ENCODE measurements at regions not wholly inside any gene's neighbourhood (a gene's known extent, or its start where the extent isn't known, plus 50 kb on each side); places are given as distances from the start of the nearest gene placed in this dataset.

DNA sequence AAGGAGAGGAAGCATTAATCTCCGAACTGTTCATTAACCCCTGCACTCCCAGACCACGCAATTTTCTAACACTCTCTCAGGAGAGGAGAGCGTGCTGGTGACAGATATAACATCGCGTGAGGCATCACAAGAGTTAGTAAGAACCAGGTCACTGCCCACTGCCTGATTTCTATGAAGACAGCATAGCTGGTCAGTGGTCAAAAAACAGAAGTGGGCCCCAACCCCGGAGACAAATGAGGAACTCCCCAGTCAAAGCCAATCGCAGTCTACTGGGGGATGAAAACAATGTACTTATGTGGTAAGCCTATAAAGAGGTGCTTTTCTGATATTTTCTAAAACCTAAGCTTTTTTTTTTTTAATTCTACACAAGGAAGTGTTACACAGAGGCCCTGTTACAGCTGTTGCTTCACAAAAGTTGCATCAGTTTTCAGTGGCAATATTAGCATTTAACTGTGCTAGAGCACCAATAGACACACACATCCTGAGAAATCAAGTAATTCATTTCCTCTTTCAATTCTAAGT is 231.8 kb upstream of the IRF2BP2 start:
- peaks cover 41% of the 10 kb centered on the region for H3K4me1 Mint-ChIP-seq
- peak overlapping the region; percentile 3 to 69 (median 16) for H3K27ac Mint-ChIP-seq
- H3K27me3 Mint-ChIP-seq (ENCODE audit: low read depth) = no peaks in the 10 kb centered on the region
- TF ChIP-seq, protein P1, sequence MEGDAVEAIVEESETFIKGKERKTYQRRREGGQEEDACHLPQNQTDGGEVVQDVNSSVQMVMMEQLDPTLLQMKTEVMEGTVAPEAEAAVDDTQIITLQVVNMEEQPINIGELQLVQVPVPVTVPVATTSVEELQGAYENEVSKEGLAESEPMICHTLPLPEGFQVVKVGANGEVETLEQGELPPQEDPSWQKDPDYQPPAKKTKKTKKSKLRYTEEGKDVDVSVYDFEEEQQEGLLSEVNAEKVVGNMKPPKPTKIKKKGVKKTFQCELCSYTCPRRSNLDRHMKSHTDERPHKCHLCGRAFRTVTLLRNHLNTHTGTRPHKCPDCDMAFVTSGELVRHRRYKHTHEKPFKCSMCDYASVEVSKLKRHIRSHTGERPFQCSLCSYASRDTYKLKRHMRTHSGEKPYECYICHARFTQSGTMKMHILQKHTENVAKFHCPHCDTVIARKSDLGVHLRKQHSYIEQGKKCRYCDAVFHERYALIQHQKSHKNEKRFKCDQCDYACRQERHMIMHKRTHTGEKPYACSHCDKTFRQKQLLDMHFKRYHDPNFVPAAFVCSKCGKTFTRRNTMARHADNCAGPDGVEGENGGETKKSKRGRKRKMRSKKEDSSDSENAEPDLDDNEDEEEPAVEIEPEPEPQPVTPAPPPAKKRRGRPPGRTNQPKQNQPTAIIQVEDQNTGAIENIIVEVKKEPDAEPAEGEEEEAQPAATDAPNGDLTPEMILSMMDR (IDR thresholded peaks at IDR 0.05; ENCODE audit: unreplicated experiment in 3 of 3) = no peak
- H3K36me3 Mint-ChIP-seq (ENCODE audit: low read depth) = no peaks in the 10 kb centered on the region
- H3K4me3 Mint-ChIP-seq = no peak overlapping the region
- H3K9me3 Mint-ChIP-seq = peaks cover 9% of the 10 kb centered on the region

- peak overlapping the region; percentile 3 to 69 (median 16) for H3K27ac Mint-ChIP-seq
- H3K9me3 Mint-ChIP-seq = peaks cover 9% of the 10 kb centered on the region
- H3K36me3 Mint-ChIP-seq (ENCODE audit: low read depth) = no peaks in the 10 kb centered on the region
- TF ChIP-seq, protein P1 (IDR thresholded peaks at IDR 0.05; ENCODE audit: unreplicated experiment in 3 of 3) = no peak
- H3K27me3 Mint-ChIP-seq (ENCODE audit: low read depth) = no peaks in the 10 kb centered on the region
- H3K4me3 Mint-ChIP-seq = no peak overlapping the region
- peaks cover 41% of the 10 kb centered on the region for H3K4me1 Mint-ChIP-seq
Measured at GRCh38 chr1:234841281-234841680, 231.3 kb upstream of the IRF2BP2 start.

- no peaks in the 10 kb centered on the region for H3K27me3 Mint-ChIP-seq (ENCODE audit: low read depth)
- peaks cover 41% of the 10 kb centered on the region for H3K4me1 Mint-ChIP-seq
- TF ChIP-seq, protein P1 (IDR thresholded peaks at IDR 0.05; ENCODE audit: unreplicated experiment in 3 of 3) = no peak
- H3K27ac Mint-ChIP-seq = peak overlapping the region in 1 of 3 experiments; percentile 16
- H3K9me3 Mint-ChIP-seq = peaks cover 7% of the 10 kb centered on the region
- no peak overlapping the region for H3K4me3 Mint-ChIP-seq
- H3K36me3 Mint-ChIP-seq (ENCODE audit: low read depth) = no peaks in the 10 kb centered on the region
Measured at GRCh38 chr1:234840843-234841242, 230.9 kb upstream of the IRF2BP2 start.

DNA sequence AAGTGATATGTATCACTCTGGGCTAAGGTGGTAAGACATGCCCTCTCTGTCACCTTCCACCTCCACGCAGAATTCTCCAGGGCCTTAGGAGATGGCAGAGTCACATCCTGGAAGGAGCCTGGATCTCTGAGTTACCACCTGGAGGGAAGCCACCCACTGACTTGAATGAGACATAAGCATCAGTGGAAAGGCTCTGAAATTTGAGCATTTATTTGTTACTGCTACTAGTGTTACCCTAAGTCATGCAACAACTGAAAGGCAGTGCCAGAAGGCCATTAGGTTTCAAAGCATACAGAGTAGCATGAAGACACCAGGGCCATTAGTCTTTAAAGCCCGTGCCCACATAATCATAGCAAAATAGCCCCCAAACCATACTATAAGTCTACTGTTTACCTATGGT is 230.3 kb upstream of the IRF2BP2 start:
- TF ChIP-seq, protein P1 (IDR thresholded peaks at IDR 0.05; ENCODE audit: unreplicated experiment in 3 of 3) = no peak
- H3K4me1 Mint-ChIP-seq = peaks cover 41% of the 10 kb centered on the region
- H3K9me3 Mint-ChIP-seq = peaks cover under 1% of the 10 kb centered on the region
- H3K4me3 Mint-ChIP-seq = no peak overlapping the region
- H3K27ac Mint-ChIP-seq = peak overlapping the region in 1 of 3 experiments; percentile 16
- no peaks in the 10 kb centered on the region for H3K27me3 Mint-ChIP-seq (ENCODE audit: low read depth)
- no peaks in the 10 kb centered on the region for H3K36me3 Mint-ChIP-seq (ENCODE audit: low read depth)

GRCh38 chr1:234839663-234840062 is 229.7 kb upstream of the IRF2BP2 start:
- Mint-ChIP-seq H3K36me3 (ENCODE audit: low read depth) (no peaks in the 10 kb centered on the region), H3K27me3 (ENCODE audit: low read depth) (no peaks in the 10 kb centered on the region), H3K27ac (no peak overlapping the region), H3K4me1 (peaks cover 37% of the 10 kb centered on the region), H3K4me3 (no peak overlapping the region), H3K9me3 (no peaks in the 10 kb centered on the region)
- TF ChIP-seq, protein P1 (IDR thresholded peaks at IDR 0.05; ENCODE audit: unreplicated experiment in 3 of 3) = no peak

DNA sequence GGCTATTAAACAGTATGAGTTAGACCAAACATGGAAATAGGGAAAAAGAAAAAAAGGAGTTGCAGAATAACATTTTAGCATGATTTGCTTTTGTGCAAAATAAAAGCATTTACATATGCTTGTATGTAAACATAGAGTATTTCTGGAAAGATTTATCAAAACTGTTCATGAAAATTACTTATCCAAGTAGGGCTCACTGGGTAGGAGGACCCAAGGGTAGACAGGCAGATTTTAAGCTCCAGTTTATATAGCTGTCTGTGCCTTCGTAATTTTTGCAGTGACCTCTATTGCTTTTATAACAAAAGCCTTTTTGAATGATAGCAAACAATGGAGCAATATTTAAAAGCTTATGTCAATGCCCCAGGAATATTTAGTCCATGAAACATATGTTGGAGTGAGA is 228.8 kb upstream of the IRF2BP2 start:
- TF ChIP-seq, protein P1 (IDR thresholded peaks at IDR 0.05; ENCODE audit: unreplicated experiment in 3 of 3) = no peak
- Mint-ChIP-seq H3K36me3 (ENCODE audit: low read depth) (no peaks in the 10 kb centered on the region), H3K27me3 (ENCODE audit: low read depth) (no peaks in the 10 kb centered on the region), H3K9me3 (no peaks in the 10 kb centered on the region), H3K4me3 (no peak overlapping the region), H3K27ac (peak overlapping the region in 1 of 3 experiments; percentile 26), H3K4me1 (peaks cover 28% of the 10 kb centered on the region)
